Midbrain (tissue), 1 donor: ENCODE measurements at regions not wholly inside any gene's neighbourhood (a gene's known extent, or its start where the extent isn't known, plus 50 kb on each side); places are given as distances from the start of the nearest gene placed in this dataset.

Experiments used
- DNase-seq: peaks from one replicate; lab custom pipeline; 2025; lab: John Stamatoyannopoulos, UW

- DNase-seq: no peak
Observed at GRCh38 chr13:40456397-40456953, 210.0 kb downstream of the FOXO1 start.

GRCh38 chr13:40456979-40457553 lies 209.4 kb downstream of the FOXO1 start:
- no peak for DNase-seq

GRCh38 chr13:40457929-40458719 lies 208.3 kb downstream of the FOXO1 start:
- DNase-seq: no peak

- no peak for DNase-seq
Observed at GRCh38 chr13:40458720-40458990, 207.8 kb downstream of the FOXO1 start.

- no peak for DNase-seq
Observed at GRCh38 chr13:40460116-40460515, 206.3 kb downstream of the FOXO1 start.

GRCh38 chr13:40464337-40465014 lies 202.0 kb downstream of the FOXO1 start:
- no peak for DNase-seq

GRCh38 chr13:40465015-40465390 lies 201.4 kb downstream of the FOXO1 start:
- no peak for DNase-seq

GRCh38 chr13:40466272-40466671 lies 200.2 kb downstream of the FOXO1 start:
- no peak for DNase-seq

GRCh38 chr13:40468227-40468838 lies 198.1 kb downstream of the FOXO1 start:
- no peak for DNase-seq

GRCh38 chr13:40469581-40470310 lies 196.7 kb downstream of the FOXO1 start:
- DNase-seq: no peak

- no peak for DNase-seq
Observed at GRCh38 chr13:40470660-40471059, 195.8 kb downstream of the FOXO1 start.

GRCh38 chr13:40471076-40471475 lies 195.4 kb downstream of the FOXO1 start:
- no peak for DNase-seq

GRCh38 chr13:40471911-40472310 lies 194.5 kb downstream of the FOXO1 start:
- no peak for DNase-seq

- DNase-seq: no peak
Observed at GRCh38 chr13:40472427-40473220, 193.8 kb downstream of the FOXO1 start.

GRCh38 chr13:40475617-40476016 lies 190.8 kb downstream of the FOXO1 start:
- no peak for DNase-seq

GRCh38 chr13:40476175-40476958 lies 190.1 kb downstream of the FOXO1 start:
- no peak for DNase-seq

- peak; percentile 27 for DNase-seq
Observed at GRCh38 chr13:40477623-40478608, 188.5 kb downstream of the FOXO1 start.

- peak; percentile 16 for DNase-seq
Observed at GRCh38 chr13:40478775-40479174, 187.7 kb downstream of the FOXO1 start.

- peak; percentile 85 for DNase-seq
Observed at GRCh38 chr13:40479196-40479845, 187.1 kb downstream of the FOXO1 start.
